GM21737 (cell line): ENCODE measurements at regions not wholly inside any gene's neighbourhood (a gene's known extent, or its start where the extent isn't known, plus 50 kb on each side); places are given as distances from the start of the nearest gene placed in this dataset.

Experiments used
- ATAC-seq: cut with Tn5 transposase; IDR thresholded peaks from one replicate; pipeline ENCODE4 v1.9.1; 2021; ENCODE audit warnings: mild to moderate bottlenecking, moderate library complexity; ENCODE audit not compliant: unreplicated experiment

DNA sequence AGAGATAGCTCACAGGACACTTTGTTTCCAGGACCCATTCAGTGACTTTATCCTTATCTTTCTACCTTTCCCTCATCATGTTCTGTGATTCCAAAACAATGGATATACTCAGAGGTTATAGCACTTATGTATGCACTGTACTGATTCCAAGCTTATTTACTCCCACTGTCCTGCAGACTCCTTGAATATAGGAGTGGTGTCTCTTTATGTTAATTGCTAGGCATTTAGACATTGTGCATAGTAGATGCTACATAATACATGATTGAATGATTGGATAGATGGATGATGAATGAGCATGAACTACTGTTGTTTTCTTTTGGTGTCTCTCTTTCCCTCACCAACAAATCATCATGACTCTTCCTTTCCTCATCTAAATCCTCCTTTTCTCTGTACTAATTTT lies 279.1 kb upstream of the RAG2 start:
- no peak for ATAC-seq

DNA sequence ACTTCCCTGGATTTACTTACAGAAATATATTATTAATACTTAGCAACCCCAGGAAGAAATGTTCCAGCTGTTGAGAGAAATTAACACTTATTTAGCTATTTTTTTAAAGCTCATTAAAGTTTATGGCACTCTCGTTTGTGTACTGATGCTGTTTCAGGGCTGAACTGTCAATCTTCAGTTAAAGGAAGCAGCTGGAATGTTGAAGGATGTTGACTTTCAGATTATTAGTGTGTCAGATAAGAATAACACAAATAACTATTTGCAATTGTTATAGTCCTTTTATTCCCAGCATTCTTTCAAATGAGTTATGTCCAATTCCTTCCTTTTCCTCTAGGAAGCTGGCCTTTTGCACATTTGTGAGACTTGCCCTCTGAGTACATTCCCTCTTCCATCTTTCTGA lies 278.2 kb upstream of the RAG2 start:
- no peak for ATAC-seq

DNA sequence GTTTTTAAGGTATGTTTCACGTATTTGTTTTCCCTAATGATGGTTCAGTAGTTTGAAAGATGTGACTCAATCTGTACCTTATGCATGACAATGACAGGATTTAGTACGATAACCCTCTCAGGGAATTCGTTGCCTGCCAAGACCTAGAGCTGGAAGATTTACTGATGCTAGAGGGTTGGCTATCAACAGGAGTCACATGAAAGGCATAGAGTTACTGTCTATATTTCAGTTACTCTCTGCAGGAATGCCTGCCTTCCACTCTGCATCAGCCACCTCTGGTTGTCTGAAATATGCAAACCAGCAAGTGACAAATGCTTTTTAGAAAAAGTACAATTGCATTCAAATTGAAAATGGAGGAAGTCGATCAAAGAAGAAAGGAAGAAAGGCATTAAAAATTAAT lies 276.3 kb upstream of the RAG2 start:
- no peak for ATAC-seq

DNA sequence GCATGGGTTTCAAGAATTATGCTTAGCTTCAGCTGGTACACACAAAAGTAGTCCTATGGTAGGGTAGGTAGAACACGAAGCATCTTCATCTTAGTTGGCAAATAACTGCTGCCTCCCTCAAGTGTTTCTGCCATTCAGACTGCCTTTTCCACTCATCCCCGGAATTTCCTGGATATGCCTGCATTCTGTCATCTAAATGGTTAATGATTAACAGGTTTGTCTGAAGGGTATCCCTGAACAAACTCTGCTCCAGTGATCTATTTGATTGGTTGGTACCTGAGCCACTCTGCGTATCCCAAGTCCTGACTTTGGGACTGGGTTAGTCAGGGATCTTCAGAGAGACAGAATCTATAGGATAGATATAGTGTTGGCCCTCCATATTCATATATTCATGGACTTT lies 272.3 kb upstream of the RAG2 start:
- ATAC-seq: no peak

DNA sequence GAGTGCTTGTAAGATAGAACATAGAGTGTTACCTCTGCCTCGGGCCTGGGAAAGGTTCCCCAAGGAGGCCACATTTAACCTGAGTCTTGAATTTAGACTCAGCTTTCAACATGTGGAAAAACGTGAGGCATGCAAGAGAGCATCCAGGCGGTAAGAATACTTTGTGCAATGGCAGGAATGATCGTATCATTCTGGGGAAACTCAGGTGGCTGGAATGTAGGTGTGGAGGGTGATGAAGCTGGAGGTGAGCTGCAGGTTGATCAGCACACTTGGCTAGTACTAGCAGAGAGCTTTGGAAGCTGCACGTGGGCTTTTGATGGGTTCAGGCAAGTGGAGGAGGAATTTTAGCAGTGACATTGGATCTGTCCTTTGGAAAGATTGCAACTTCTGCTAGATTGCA lies 270.3 kb upstream of the RAG2 start:
- no peak for ATAC-seq

DNA sequence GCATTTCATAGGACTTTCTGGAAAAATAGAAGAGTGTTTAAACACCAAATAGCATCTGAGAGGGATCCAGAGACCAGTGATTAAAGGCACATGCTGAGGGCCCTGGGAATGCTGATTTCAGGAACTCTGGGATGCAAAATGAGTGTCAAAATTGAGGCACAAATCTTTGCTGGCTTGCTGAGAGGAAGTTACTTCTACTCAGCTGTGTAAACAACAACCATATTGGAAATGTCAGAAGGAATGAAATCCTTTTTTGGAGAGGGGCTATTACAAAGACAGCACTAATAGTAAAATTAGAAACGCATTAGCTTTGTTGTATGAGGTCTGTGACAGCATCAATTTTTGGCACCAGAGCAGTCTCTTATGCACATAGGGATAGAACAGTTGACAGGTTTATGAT lies 267.8 kb upstream of the RAG2 start:
- ATAC-seq: no peak

DNA sequence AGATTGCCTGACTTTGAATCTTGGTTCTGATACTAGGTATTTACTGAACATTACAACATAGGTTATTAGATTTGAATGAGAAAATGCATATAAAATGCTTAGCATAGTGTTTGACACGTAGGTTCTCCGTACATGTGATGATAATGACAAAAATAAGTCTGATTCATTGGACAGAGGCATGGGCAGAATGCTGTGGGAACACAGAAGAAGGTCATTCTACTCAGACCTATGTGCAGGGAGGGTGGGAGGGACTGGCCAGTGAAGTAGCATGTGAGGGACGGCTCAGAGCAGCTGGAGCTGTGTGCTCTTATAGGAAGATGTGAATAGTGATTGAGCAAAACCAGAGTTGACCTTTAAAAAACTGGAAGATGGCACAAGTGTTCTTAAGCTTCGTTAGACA lies 256.8 kb upstream of the RAG2 start:
- ATAC-seq: no peak

DNA sequence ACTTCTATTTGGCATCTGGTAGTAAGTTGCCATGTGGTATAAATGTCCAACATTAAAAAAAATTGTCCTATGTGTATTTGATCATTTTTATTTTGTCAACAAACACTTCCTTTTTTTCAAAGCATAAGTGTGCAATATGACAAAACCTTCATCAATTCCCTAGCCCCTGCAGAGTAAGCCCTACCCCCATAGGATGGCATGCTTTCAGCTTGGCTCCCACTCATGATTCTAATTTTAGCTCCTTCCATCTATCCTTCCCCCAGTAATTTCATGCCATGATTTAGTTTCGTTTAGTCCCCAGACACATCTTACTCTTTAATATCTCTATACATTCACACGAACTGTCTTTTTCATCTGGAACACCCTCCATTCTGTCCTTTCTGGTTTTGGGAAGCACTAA lies 250.6 kb upstream of the RAG2 start:
- ATAC-seq: no peak

DNA sequence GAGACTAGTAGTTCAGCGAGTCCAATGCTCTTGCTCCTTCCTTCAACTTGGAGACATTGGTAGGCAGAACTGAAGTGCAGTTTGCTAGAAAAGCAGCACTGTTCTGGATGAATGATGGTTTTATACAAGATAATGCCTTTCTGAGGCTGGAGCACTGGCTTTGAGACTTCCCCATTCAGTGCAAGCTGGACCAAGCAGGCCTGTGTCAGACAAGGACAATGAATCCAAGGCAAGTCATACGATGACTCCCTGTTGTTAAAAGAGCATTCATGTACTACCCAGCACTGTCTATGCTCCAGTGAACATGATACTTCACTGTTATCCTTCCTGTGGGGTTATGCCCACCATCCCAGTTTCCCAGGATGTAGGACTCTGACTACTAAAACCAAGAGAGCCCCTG lies 242.3 kb upstream of the RAG2 start:
- no peak for ATAC-seq

DNA sequence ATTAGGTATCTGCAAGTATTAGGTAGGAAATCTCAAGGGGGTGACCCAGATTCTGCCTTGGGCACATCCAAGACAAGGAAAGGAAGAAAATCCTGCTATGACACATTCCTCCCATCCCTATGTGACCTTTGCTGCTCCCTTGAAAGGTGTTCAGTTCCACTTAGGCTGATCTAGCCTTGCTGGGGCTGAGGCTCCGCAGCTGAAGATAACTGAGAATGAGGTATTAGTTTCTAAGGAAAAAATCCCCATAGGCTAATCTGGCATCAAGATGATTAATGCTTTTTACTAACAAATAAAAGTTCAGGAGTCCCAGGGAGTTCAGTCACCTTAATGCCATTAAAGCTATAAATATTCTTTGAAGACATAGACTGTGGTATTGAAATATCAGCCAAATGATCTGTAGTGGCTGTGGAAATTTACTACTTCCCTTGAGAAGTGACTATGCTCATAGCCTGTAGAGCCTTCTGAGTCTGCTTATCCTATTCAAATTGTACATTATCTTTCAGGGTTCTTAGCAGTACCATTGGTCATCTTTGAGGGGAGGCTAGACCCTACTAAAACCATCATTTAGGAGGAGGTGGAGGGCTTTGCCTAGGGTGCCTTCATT lies 239.9 kb upstream of the RAG2 start:
- no peak for ATAC-seq

DNA sequence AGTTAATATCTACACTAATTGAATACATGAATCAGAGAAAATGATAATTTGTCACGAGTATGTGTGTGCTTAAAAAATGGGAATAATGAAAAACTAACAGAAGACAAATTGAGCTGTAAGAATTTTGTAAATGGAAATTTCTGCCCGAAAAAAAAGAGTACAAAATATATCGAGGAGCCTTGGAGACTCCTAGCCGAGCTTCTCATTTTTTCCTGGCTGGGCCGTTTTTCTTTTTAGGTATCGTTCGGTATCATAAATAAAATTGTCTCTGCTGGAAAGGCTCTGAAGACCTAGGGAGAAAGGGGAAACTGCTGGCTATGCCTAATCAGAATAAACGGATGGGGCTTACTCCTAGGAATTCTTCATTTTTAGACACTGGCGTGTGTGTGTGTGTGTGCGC lies 227.2 kb upstream of the RAG2 start:
- no peak for ATAC-seq

DNA sequence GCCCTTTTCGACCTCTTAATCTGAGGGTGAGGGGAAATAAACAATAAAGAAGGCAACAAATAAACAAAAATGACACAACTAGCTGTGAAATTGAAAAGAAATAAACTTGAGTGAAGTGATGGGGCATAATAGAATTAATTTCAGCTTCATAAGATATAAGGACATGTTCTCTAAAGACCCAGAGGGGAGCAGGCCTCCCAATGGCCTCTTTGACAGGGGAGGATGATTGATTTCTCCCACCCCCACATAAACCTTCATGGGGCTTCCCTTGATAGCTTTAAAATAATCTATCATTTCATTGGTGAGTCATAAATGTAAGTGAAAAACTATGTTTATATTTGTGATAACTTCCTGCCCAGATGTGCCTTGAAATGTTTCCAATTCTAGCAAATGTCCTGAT lies 226.3 kb upstream of the RAG2 start:
- ATAC-seq: no peak

DNA sequence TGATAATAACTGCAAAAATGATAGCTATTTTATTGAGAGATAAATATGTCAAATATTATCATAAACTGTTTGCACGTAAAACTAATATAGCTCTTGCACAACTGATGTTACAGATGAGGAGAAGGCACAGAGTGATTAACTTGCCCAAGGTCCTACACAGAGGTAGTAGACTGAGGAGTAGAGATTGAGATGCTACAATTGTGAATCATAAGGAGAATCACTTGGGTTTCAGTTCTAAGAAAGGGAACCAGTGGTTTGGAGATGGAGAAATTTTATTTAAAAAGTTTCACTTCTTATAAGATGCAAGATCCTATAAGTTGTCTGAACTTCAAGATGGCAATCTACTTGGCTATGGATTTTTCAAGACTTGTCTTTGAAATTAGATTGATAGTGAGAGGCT lies 224.8 kb upstream of the RAG2 start:
- ATAC-seq: no peak

DNA sequence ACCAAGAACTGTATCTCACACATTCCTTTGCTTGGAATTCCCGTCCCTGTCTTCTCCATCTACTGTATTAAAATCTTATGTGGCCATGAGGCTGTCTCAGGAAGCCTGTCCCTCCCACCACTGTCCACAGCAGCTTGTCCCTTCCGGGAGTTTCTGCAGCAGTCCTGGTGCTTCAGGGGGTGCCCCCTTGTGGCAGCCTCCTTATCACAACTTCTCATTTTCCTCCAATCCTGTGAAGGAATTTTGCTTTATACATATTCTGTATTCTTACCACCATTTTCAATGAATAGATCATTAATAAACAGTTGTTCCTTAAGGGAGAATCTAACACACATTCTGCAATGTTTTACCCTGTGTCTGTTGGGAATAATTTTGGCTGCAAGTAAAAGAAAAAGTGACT lies 220.4 kb upstream of the RAG2 start:
- ATAC-seq: no peak

DNA sequence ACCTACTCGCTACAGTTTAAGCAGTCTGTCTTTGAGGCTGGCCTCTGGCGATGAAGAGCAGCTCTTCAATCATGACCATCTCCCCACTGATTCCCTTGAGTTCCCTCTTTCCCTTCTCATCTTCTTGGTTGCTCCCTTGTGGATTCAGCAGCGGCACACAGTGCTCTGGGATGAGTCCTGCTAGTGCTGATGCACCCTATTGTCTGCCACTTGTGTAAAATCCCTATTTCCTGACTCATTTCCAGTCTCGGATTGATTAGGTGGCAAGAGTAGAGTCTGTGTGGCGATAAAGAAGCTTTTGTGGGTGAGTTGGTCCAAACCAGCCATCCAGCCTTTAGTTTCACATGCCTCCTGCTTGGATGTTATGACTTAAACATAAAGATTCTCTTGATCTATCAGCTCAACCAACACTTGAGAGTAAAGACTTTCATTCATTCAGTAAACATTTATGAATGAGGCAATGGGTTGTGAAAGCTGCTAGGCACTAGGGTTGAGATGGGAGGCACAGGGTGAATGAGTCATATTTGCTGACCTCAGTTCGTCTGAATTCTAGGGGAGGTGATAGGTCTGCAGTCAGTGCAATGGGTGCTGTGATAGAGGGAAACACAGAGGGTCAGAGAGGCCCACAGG lies 219.4 kb upstream of the RAG2 start:
- ATAC-seq: no peak

DNA sequence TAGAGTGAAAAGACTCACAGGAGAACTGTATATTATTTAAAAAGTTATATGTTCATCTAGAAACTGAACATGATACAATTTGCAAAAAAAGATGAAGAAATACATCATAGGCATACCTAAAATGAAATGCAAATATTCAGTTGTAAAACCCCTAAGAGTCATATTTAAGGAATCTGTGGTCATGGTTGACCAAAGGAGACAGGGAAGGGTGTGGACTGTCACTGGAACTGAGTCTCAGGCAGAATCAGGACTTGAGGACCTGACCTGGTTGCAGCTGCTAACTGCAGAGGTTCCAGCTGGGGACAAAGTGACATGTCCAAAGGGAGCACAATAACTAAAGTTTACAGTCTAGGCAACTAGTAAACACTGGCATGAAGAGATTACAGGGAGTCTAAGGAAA lies 211.3 kb upstream of the RAG2 start:
- ATAC-seq: no peak

DNA sequence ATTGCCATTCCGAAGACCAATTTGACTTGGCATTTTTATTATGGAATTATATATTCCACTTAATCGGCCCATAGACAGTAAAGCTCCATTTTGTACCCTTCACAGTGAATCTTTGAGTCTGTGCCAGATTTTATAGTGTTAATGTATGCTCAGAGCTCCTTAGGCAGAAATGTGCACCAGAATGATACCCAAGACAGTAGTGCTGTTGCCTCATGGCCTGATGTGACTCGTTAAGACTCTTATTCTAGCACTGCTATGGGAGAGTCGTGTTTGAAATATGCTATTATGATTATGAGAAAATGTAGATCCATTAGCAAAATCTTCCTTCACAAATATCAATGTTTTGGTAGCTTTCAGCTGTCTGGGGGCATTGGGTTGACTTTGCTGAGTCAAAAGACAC lies 209.8 kb upstream of the RAG2 start:
- ATAC-seq: no peak

DNA sequence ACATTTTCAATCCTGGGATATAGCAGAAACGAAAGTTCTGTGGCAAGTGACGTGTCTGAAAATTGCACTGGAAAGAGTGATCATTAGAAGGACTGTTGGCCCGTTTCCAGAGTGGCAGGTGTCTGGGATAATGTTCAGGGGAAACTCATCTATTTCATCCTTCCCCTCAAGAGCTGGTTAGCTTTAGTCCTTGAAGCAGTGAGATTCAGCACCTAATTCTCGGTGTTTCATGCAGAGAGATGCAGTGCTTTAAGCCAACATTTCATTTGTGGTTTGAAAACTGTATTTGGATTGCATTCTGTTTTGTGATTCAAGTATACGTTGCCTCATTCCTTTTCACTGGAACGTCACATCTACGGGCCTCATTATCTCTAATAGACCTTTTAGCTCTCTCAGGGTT lies 205.0 kb upstream of the RAG2 start:
- ATAC-seq: no peak

DNA sequence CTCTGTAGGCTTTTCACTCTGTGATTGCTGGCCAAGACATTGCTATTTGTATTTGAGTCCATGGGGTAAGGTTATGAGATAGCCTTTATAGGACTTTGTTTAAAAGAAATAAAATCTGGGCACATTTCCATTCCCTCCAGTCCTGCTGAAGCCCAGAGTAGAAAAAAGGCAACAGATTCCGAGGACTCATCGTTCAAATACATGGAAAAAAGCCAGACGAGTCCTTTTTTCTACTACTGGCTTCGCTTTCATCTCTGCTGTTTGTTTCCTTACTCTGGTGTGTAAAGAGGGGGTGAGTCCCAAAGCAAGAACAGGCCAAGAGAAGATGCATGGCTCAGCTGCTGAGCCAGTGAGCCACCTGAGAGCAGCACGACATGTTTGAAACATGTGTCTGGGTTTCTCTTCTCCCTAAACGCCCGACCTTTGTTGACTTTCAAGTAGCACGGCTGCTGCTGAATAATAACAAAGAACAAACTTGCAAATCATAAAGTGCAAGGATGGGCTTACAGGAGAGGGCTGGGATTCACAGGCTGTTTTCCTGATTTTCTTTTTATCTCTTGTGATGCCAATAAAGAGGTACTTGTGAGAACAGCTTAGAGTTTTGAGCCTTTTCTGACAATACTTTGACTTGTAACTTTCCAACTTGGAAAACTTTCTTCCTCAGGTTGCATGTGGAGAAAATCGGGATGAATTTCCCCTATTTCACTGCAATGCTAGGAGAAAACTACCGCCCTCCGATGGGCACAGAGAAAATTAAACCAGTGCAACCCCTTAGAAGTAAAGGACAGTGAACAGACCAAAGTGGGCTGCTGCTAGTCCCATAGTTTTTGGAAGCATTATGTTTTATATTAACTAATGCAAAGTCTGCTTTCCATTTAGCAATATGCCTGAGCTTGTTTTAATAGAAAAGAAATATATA lies 195.2 kb upstream of the RAG2 start:
- ATAC-seq: no peak

DNA sequence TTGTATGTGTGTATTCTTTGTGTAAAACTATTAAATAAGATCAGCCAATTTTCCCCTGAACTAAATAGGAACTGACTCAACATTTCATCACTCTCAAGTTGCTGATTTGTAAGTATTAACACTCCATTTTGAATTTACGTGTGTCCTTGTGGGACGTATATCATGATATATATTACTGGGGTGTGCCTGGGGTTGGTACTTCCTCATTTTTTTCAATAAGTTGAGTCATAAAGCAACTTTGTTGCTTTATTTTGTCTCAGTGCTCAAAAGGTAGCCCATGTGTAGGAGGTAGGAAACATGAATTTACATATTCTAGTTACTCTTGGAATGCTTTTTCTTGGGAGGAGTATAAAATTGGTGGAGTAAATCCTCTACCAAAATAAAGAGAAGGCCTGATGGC lies 193.9 kb upstream of the RAG2 start:
- ATAC-seq: no peak

DNA sequence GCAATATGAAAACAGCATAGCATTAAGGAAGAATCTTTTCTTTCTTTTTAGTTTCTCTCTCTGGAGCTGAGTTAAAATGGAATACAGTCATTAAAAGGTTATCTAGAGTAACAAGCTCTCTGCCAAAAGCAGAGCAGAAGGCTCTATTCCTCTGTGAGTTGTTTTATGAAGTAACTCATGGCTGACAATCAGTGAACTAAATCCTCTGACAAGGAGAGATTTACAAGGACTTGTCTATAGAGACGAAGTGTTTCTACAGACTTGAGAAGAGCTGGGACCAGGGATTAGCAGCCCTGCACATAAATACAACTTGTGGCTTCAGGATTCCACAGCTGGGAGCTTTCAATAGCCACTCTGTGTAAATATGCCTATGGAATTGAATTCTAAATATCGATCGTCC lies 192.5 kb upstream of the RAG2 start:
- no peak for ATAC-seq

DNA sequence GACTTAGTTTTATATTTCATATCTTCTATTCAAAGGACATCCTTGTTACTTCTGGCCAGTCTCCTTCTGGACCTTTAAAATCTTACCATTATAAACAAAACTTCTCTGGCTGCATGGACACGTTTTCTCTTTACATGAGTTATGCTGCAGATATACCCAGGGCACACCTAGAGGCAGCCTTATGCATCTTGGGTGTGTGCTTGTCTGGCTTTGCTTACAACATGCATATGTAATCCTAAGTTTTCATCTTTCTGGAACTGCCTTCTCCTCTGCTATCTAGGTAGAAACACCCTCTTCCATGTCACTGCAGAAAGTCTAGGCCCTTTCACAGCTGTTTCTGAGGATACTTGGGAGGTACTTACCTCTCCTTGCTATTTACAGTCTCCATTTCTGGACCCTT lies 185.8 kb upstream of the RAG2 start:
- ATAC-seq: no peak
